Uterus (tissue), 2 donors: ENCODE measurements at regions not wholly inside any gene's neighbourhood (a gene's known extent, or its start where the extent isn't known, plus 50 kb on each side); places are given as distances from the start of the nearest gene placed in this dataset.

Source experiments
- CTCF ChIP-seq, 4 experiments: fragments of 200-600 bp in 2 of 4; fragments of 450-650 bp in 2 of 4; sonication (generic) in 2 of 4; IDR thresholded peaks; one replicate each; pipeline ENCODE4 v1.5.1; 2016 to 2019; ENCODE audit warnings: antibody characterized with exemption in 4 of 4, mild to moderate bottlenecking in 2 of 4, moderate library complexity in 1 of 4
- POLR2A ChIP-seq, 2 donors: fragments of 450-650 bp; IDR thresholded peaks; one replicate each; pipeline ENCODE4 v1.6.1; 2016; ENCODE audit warnings: antibody characterized with exemption in 2 of 2, mild to moderate bottlenecking in 1 of 2, moderate library complexity in 1 of 2

- no peak for TF ChIP-seq CTCF (IDR thresholded peaks at IDR 0.05)
- no peak for TF ChIP-seq POLR2A (IDR thresholded peaks at IDR 0.05)
These were observed 364.9 kb upstream of the RBMS3 start for GRCh38 chr3:28915741-28916500.
